GM18858 (cell line): ENCODE measurements at regions not wholly inside any gene's neighbourhood (a gene's known extent, or its start where the extent isn't known, plus 50 kb on each side); places are given as distances from the start of the nearest gene placed in this dataset.
"Not testable (repeated sequence)": the region's sequence is repeated elsewhere in the genome, so short reads cannot be mapped to it uniquely, and the experiment has no call there.

Source experiments
- ATAC-seq: cut with Tn5 transposase; IDR thresholded peaks from one replicate; pipeline ENCODE4 v1.9.1; 2021; ENCODE audit not compliant: unreplicated experiment

GRCh38 chr2:41033127-41033526, 581.2 kb upstream of the SLC8A1 start:
- no peak for ATAC-seq

GRCh38 chr2:41038408-41038807, 586.5 kb upstream of the SLC8A1 start:
- ATAC-seq: no peak

GRCh38 chr2:41039750-41040149, 587.9 kb upstream of the SLC8A1 start:
- ATAC-seq: not testable (repeated sequence)

GRCh38 chr2:41040782-41041520, 589.1 kb upstream of the SLC8A1 start:
- ATAC-seq: no peak

- no peak for ATAC-seq
Observed at GRCh38 chr2:41042343-41042742, 590.5 kb upstream of the SLC8A1 start.

- ATAC-seq: no peak
Observed at GRCh38 chr2:41061356-41061755, 609.5 kb upstream of the SLC8A1 start.

- ATAC-seq: no peak
Observed at GRCh38 chr2:41062336-41062735, 610.4 kb upstream of the SLC8A1 start.

- ATAC-seq: no peak
Observed at GRCh38 chr2:41066168-41066567, 614.3 kb upstream of the SLC8A1 start.

GRCh38 chr2:41068740-41069139, 616.9 kb upstream of the SLC8A1 start:
- ATAC-seq: no peak

- ATAC-seq: no peak
Observed at GRCh38 chr2:41078341-41078740, 626.5 kb upstream of the SLC8A1 start.

- no peak for ATAC-seq
Observed at GRCh38 chr2:41079011-41079410, 627.1 kb upstream of the SLC8A1 start.

- ATAC-seq: no peak
Observed at GRCh38 chr2:41084321-41084720, 632.4 kb upstream of the SLC8A1 start.

GRCh38 chr2:41087946-41088345, 636.1 kb upstream of the SLC8A1 start:
- no peak for ATAC-seq

GRCh38 chr2:41101281-41101680, 649.4 kb upstream of the SLC8A1 start:
- ATAC-seq: no peak

- no peak for ATAC-seq
Observed at GRCh38 chr2:41109744-41110143, 657.9 kb upstream of the SLC8A1 start.

- no peak for ATAC-seq
Observed at GRCh38 chr2:41111836-41112627, 660.1 kb upstream of the SLC8A1 start.

- ATAC-seq: no peak
Observed at GRCh38 chr2:41116106-41116797, 664.4 kb upstream of the SLC8A1 start.

- ATAC-seq: no peak
Observed at GRCh38 chr2:41119489-41119888, 667.6 kb upstream of the SLC8A1 start.

- no peak for ATAC-seq
Observed at GRCh38 chr2:41123341-41123740, 671.5 kb upstream of the SLC8A1 start.

GRCh38 chr2:41127351-41127750, 675.5 kb upstream of the SLC8A1 start:
- ATAC-seq: no peak

GRCh38 chr2:41129988-41130387, 678.1 kb upstream of the SLC8A1 start:
- ATAC-seq: no peak

GRCh38 chr2:41137031-41137430, 685.1 kb upstream of the SLC8A1 start:
- ATAC-seq: no peak
